ENCODE measurements at regions not wholly inside any gene's neighbourhood (a gene's known extent, or its start where the extent isn't known, plus 50 kb on each side); places are given as distances from the start of the nearest gene placed in this dataset.

- no peaks in the 10 kb centered on the region for H4K20me1 ChIP-seq (replicated peaks; ENCODE audit: control insufficient read depth, extremely low read depth, insufficient read depth, low read length)
- no peak for FAIRE-seq
- ChIA-PET CTCF (no interaction called here), POLR2A (no interaction called here)
- no peak overlapping the region for H3K27ac ChIP-seq (ENCODE audit: insufficient read depth, low read depth, low read length)
- no peak overlapping the region for H3K4me2 ChIP-seq (ENCODE audit: insufficient read depth, low read length)
- no peak overlapping the region for H3K4me3 ChIP-seq (replicated peaks in 1 of 3; ENCODE audit: insufficient read depth in 1 of 3, low read depth in 1 of 3, low read length in 3 of 3)
- H3K9me1 ChIP-seq (replicated peaks; ENCODE audit: control insufficient read depth, extremely low read depth, insufficient read depth, low read length): no peaks in the 10 kb centered on the region
- BruUV-seq (replicated peaks): no TSS peak
- H3K27me3 ChIP-seq (ENCODE audit: control insufficient read depth in 2 of 2, insufficient read depth in 2 of 2, low read length in 2 of 2): no peaks in the 10 kb centered on the region
- dilution Hi-C loops (cut with MboI; ENCODE audit: extremely low pct_ligation_motif_present, low sequenced_read_pairs): no loop called here
- no peak overlapping the region for H2AFZ ChIP-seq (ENCODE audit: low read depth, low read length)
- intact Hi-C loops (cut with micrococcal nuclease): no loop called here
- TF ChIP-seq GATA2 (IDR thresholded peaks at IDR 0.05; ENCODE audit: insufficient read depth, insufficient read length, low read depth, low read length) (no peak), POLR2AphosphoS5 (IDR thresholded peaks at IDR 0.05; ENCODE audit: insufficient read depth, low read depth, low read length) (no peak), EZH2 (IDR thresholded peaks at IDR 0.05; ENCODE audit: borderline replicate concordance, low read depth, low read length, severe bottlenecking) (no peak), MAX (IDR thresholded peaks at IDR 0.05; ENCODE audit: insufficient read depth, insufficient read length) (no peak), CTCF (IDR thresholded peaks at IDR 0.05; ENCODE audit: extremely low read depth in 1 of 2, insufficient read depth in 1 of 2, low read depth in 1 of 2, low read length in 2 of 2) (no peak), FOS (IDR thresholded peaks at IDR 0.05; ENCODE audit: borderline replicate concordance, insufficient read depth, low read length) (no peak), MYC (IDR thresholded peaks at IDR 0.05; ENCODE audit: low read depth, low read length) (no peak), JUN (IDR thresholded peaks at IDR 0.05; ENCODE audit: borderline replicate concordance, insufficient read depth, insufficient read length, low read depth) (no peak), POLR2A (IDR thresholded peaks at IDR 0.05; ENCODE audit: low read depth, low read length) (no peak)
- H3K9ac ChIP-seq (replicated peaks; ENCODE audit: extremely low read depth, insufficient read depth, low read length): no peak overlapping the region
- no peaks in the 10 kb centered on the region for H3K79me2 ChIP-seq (ENCODE audit: control insufficient read depth, insufficient read depth, low read length)
- peaks cover 12% of the 10 kb centered on the region for H3K9me3 ChIP-seq (replicated peaks; ENCODE audit: control insufficient read depth, insufficient read depth, low read length)
- no peaks in the 10 kb centered on the region for H3K4me1 ChIP-seq (ENCODE audit: control insufficient read depth, extremely low read depth, insufficient read depth, low read length)
- no peaks in the 10 kb centered on the region for H3K36me3 ChIP-seq (ENCODE audit: control insufficient read depth in 2 of 2, extremely low read depth in 1 of 2, insufficient read depth in 2 of 2, low read length in 2 of 2)
- DNase-seq (ENCODE audit: low read depth, low spot score): no peak
Observed at GRCh38 chr2:391696-392095, 103.8 kb upstream of the ALKAL2 start.

Measured in endothelial cell of umbilical vein (primary cell).